PFSK-1 (cell line): ENCODE measurements at regions not wholly inside any gene's neighbourhood (a gene's known extent, or its start where the extent isn't known, plus 50 kb on each side); places are given as distances from the start of the nearest gene placed in this dataset.

Source experiments
- POLR2AphosphoS5 ChIP-seq: IDR thresholded peaks from 2 replicates; pipeline ENCODE4 v1.6.1; 2012; ENCODE audit warnings: low read depth, mild to moderate bottlenecking, control low read depth, low read length, moderate library complexity
- TF ChIP-seq, protein P1 (sequence below), 2 experiments: IDR thresholded peaks; 2 replicates each; pipeline versions ENCODE4 v1.6.1 to v1.8.0; 2011 to 2012; ENCODE audit warnings: low read depth in 2 of 2, low read length in 2 of 2, control low read depth in 1 of 2, inconsistent platforms in 1 of 2, mild to moderate bottlenecking in 1 of 2, moderate library complexity in 1 of 2; ENCODE audit not compliant: insufficient read depth in 1 of 2

GRCh38 chr2:58709274-58709673 is 468.1 kb upstream of the FANCL start:
- TF ChIP-seq, protein P1, sequence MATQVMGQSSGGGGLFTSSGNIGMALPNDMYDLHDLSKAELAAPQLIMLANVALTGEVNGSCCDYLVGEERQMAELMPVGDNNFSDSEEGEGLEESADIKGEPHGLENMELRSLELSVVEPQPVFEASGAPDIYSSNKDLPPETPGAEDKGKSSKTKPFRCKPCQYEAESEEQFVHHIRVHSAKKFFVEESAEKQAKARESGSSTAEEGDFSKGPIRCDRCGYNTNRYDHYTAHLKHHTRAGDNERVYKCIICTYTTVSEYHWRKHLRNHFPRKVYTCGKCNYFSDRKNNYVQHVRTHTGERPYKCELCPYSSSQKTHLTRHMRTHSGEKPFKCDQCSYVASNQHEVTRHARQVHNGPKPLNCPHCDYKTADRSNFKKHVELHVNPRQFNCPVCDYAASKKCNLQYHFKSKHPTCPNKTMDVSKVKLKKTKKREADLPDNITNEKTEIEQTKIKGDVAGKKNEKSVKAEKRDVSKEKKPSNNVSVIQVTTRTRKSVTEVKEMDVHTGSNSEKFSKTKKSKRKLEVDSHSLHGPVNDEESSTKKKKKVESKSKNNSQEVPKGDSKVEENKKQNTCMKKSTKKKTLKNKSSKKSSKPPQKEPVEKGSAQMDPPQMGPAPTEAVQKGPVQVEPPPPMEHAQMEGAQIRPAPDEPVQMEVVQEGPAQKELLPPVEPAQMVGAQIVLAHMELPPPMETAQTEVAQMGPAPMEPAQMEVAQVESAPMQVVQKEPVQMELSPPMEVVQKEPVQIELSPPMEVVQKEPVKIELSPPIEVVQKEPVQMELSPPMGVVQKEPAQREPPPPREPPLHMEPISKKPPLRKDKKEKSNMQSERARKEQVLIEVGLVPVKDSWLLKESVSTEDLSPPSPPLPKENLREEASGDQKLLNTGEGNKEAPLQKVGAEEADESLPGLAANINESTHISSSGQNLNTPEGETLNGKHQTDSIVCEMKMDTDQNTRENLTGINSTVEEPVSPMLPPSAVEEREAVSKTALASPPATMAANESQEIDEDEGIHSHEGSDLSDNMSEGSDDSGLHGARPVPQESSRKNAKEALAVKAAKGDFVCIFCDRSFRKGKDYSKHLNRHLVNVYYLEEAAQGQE (IDR thresholded peaks at IDR 0.05; ENCODE audit: insufficient read depth in 1 of 2, low read depth in 2 of 2, low read length in 2 of 2), result no peak
- TF ChIP-seq POLR2AphosphoS5, result no peak
